GM21528 (cell line): ENCODE measurements at regions not wholly inside any gene's neighbourhood (a gene's known extent, or its start where the extent isn't known, plus 50 kb on each side); places are given as distances from the start of the nearest gene placed in this dataset.

ENCODE experiments used
- ATAC-seq: cut with Tn5 transposase; IDR thresholded peaks from one replicate; pipeline ENCODE4 v1.9.1; 2021; ENCODE audit warnings: mild to moderate bottlenecking, moderate library complexity; ENCODE audit not compliant: unreplicated experiment, low FRiP score

DNA sequence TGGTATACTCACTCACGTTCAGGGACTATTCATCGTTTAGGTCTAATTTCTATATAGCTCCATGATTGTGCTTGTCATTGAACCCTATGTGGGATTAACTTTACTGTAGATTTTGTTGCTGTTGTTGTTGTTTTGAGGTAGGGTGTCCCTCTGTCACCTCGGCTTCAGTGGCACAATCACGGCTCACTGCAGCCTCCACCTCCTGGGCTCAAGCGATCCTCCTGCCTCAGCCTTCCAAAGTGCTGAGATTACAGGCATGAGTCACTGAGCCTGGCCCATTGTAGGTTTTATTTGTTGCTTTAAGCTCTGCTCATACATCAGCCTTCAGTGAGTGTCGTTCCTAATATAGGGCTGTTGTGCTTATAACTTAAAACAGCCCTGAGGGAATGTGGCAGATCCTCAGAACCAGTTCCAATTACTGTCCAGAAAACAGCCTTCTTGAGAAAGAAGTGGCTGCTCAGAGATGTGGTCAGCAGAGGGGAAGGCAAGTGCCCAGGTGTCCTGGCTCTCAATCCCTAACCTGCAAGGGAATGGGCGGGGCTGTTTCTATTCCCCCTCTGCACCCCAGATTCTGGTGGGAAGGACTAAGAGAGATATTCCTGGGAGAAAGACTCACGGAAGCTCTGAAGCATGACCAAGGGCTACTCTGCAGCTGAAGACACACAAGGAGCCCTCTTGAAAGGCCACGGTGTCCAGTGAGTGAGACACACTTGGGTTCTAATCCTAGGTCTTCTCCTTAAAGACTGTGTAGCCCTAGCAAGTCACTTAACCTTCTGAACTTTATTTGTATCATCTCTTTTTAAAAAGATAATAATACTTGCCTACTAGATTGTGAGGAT lies 79.6 kb upstream of the LCLAT1 start:
- no peak for ATAC-seq

DNA sequence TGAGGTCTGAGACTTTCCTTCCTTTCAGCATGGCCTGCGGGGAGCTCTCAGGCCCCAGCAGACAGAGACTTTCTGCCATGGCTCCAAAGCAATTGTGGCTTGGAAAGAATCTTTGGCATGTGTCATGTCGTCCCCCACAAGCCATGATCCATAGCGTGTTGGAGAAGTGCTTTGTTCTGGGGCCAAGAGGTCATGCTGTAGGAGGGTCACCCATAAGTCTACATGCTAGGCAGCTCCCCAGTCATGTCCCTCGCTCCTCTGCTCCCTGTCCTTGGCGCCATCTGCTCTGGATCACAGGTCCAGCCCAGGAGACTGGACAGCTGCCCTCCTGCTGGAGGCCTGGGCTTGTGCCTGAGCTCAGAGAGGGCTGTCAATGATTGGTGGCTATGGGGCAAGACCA lies 78.8 kb upstream of the LCLAT1 start:
- no peak for ATAC-seq

DNA sequence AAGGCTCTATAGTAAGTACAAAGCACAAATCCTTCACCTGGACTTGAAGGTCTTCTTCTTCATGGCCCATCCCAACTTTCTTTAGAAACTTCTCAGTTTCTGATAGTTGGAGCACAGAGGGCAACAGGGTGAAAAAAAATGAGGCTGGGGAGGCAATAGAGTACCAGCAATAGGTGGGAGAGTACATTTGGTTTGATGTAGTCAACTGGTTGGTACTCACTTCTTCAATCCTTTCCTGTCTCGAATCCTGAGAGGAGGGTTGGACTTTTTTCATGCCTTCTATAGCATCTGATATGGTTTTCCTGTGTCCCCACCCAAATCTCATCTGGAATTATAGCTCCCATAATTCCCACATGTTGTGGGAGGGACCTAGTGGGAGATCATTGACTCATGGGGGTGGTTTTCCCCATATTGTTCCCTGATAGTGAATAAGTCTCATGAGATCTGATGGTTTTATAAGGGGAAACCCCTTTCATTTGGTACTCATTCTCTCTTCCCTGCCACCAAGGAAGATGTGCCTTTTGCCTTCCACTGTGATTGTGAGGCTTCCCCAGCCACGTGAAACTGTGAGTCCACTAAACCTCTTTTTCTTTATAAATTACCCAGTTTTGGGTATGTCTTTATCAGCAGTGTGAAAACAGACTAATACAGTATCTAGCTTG lies 75.9 kb upstream of the LCLAT1 start:
- ATAC-seq = no peak

DNA sequence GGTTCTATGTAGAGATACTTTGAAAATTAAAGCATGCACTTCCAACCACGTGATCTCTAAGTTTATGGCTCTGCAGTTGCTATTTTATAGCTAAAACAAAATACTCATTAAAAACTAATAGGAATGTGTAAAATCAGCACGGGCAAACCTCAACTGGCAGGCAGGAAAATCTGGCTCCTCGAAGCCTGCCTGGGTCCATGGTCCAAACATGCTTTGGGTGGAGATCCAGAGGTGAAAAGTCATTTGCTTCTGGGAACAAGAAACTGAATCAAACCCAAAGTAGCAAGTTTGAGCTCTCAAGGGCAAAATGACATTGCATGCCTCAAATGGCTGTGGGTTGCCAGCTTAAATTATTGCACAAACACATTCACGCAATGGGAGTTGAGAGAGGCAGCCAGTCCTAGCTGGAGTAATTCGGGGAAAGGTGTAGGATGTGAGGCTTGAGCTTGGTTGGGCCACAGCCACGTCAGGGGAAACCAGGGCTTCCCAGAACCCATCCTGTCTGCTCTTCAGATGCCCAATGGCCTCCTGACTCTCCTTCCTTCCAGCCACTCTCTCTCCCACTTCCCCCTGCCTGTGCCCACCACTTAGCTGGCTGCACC lies 75.2 kb upstream of the LCLAT1 start:
- no peak for ATAC-seq

GRCh38 chr2:30372826-30373225 lies 74.2 kb upstream of the LCLAT1 start:
- ATAC-seq = no peak

GRCh38 chr2:30373881-30374302 lies 73.2 kb upstream of the LCLAT1 start:
- ATAC-seq = no peak

- ATAC-seq = no peak
Observed at GRCh38 chr2:30374380-30374779, 72.7 kb upstream of the LCLAT1 start.

DNA sequence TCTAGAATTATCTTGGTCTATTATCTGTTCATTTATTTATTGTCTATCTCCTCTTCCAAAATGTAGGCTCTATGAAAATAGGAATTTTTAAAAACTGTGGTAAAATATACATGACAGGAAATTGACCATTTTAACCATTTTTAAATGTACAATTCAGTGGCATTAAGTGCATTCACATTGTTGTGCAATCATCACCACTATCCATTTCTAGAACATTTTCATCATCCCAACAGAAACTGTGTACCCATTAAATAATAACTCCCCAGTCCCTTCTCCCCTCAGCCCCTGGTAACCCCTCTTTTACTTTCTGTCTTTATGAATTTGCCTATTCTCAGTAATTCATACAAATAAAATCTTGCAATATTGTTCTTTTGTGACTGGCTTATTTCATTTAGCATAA lies 71.1 kb upstream of the LCLAT1 start:
- ATAC-seq = no peak

DNA sequence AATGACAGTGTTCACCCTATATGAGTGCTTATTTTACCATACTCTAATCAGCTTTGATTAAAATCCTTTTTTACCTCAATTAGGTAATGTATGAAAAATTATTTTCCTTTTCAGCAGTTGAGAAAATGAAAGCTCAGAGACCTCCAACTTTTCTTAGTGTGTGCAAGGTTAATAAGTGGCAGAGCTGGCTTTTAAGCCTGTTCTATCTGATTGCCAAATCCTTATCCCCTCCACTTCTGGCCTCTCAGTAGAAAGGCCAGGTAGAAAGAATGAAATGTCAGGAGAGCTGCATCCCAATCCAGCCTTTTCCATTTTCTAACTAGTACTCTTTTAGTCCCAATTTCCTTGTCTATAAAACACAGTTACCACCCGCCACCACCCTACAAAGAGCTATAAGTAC lies 67.6 kb upstream of the LCLAT1 start:
- no peak for ATAC-seq

DNA sequence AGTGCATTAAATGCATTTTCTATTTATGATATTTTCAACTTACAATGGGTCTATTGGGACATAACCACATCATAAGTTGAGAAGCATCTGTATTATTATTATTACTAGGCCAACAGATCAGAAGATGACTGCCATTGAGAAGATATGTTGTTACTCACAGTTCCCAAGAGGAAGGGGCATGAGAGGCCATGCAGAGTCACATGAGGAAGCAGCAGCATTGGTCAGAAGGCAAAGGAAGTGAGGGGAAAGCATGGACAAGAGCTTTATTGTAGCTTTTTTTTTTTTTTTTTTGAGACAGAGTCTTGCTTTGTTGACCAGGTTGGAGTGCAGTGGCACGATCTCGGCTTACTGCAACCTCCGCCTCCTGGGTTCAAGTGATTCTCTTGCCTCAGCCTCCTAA lies 66.2 kb upstream of the LCLAT1 start:
- ATAC-seq = no peak

DNA sequence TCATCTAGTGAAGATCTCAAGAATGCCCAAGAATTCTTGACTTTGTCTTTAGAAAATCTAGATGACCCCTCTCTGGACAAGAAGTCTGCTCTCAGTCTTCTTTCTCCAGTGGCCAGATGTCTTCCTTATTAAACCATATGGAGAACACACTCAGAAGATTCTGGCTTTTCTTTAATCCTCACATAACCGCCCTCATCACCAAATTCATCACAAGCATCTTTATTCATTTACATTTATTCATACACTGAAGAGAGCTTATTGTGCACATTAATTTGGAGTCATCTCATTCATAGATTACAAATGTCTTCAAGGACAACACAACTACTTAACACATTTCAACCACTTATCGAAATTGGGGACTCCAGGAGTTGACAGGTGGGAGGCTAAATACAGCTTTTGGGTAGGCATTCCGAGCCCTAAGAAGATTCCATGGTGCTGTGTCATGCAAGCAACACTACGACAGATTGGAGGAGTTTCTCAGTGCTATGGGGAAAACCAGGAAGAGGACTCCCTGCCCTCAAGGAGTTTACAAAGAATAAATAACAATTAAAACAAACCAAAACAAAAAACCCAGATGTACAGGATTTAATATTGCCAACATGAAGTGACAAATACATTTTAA lies 64.8 kb upstream of the LCLAT1 start:
- no peak for ATAC-seq

- ATAC-seq = no peak
Observed at GRCh38 chr2:30382995-30383394, 64.1 kb upstream of the LCLAT1 start.

- no peak for ATAC-seq
Observed at GRCh38 chr2:30385327-30385726, 61.7 kb upstream of the LCLAT1 start.

GRCh38 chr2:30392097-30392496 lies 54.9 kb upstream of the LCLAT1 start:
- no peak for ATAC-seq

DNA sequence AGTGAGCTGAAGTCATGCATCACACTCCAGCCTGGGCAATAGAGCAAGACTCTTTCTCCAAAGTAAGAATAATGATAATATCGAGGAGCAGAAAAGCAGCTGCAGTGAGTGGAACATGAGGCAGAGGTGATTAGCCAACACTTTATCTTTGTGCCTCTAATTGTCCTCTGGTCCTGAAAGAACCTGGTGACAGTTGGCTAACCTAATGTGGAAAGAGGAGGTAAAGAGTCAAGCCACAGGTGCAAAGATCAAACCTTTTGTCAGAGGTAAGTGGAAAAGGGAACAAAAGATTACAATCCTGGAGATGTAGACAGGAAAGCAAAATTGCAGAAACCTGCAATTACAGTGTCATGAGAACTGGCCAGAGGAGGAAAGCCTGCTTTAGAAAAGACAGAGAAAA lies 53.5 kb upstream of the LCLAT1 start:
- no peak for ATAC-seq

- no peak for ATAC-seq
Observed at GRCh38 chr2:30394096-30394495, 53.0 kb upstream of the LCLAT1 start.

- ATAC-seq = no peak
Observed at GRCh38 chr2:30396436-30397232, 50.4 kb upstream of the LCLAT1 start.
